Astrocyte (in vitro differentiated cells and primary cell): ENCODE measurements at regions not wholly inside any gene's neighbourhood (a gene's known extent, or its start where the extent isn't known, plus 50 kb on each side); places are given as distances from the start of the nearest gene placed in this dataset.

ENCODE experiments used
- EZH2 ChIP-seq: IDR thresholded peaks from 2 replicates; pipeline ENCODE4 v1.6.1; 2012; ENCODE audit warnings: mild to moderate bottlenecking, low read length, inconsistent platforms; ENCODE audit not compliant: insufficient read depth
- TF ChIP-seq, protein P1 (sequence below): IDR thresholded peaks from 2 replicates; pipeline ENCODE4 v1.5.1; 2011; ENCODE audit warnings: low read depth, mild to moderate bottlenecking, inconsistent platforms, low read length, moderate library complexity; ENCODE audit not compliant: insufficient read depth

DNA sequence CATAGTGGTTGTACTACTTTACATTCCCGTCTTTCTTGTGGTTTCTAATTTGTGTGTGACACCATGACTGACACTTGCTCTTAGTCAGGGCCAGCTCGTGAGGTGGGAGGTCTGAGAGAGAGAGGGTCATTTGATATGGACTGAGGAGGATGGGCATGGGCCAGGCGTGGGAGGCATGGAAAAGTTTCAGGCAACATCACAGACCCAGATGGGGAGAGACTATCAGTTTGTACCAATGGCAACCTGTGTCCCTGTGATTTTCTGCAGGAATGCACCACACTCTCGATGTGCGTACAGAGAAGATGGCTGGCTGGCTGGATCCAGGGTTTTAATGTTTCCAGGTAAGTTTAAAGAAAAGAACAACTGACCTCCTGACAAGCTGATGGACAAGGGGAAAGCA lies 273.6 kb downstream of the CYRIA start:
- TF ChIP-seq, protein P1, sequence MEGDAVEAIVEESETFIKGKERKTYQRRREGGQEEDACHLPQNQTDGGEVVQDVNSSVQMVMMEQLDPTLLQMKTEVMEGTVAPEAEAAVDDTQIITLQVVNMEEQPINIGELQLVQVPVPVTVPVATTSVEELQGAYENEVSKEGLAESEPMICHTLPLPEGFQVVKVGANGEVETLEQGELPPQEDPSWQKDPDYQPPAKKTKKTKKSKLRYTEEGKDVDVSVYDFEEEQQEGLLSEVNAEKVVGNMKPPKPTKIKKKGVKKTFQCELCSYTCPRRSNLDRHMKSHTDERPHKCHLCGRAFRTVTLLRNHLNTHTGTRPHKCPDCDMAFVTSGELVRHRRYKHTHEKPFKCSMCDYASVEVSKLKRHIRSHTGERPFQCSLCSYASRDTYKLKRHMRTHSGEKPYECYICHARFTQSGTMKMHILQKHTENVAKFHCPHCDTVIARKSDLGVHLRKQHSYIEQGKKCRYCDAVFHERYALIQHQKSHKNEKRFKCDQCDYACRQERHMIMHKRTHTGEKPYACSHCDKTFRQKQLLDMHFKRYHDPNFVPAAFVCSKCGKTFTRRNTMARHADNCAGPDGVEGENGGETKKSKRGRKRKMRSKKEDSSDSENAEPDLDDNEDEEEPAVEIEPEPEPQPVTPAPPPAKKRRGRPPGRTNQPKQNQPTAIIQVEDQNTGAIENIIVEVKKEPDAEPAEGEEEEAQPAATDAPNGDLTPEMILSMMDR, result no peak
- no peak for TF ChIP-seq EZH2
